IPS-NIHi7 (cell line): ENCODE measurements at regions not wholly inside any gene's neighbourhood (a gene's known extent, or its start where the extent isn't known, plus 50 kb on each side); places are given as distances from the start of the nearest gene placed in this dataset.
"Not testable (repeated sequence)": the region's sequence is repeated elsewhere in the genome, so short reads cannot be mapped to it uniquely, and the experiment has no call there.

Experiments
- DNase-seq: peaks from one replicate; pipeline ENCODE4 v3.0.0; 2012; ENCODE audit warnings: mixed read lengths; ENCODE audit errors: extremely low spot score

DNA sequence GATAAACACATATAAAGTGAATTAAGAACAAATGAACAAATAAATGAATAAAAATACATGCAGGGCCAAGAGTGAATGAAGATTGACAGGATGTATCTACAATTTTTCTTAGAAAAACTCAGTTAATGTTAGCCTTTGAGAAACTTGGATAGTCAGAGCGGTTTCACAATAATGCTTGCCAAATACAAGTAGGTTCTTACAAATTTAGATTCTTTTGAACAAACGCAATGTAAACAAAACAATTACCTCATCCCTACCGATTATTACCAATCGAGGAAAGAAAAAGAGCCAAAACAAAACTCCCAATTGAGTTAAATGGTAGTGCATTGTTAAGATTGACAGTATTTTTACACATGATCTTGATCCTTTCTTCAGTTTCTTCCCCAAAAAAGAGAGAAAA lies 176.9 kb upstream of the DEPDC1 start:
- no peak for DNase-seq

- no peak for DNase-seq
These were observed 178.5 kb upstream of the DEPDC1 start for GRCh38 chr1:68675336-68675735.

GRCh38 chr1:68677684-68678351 lies 180.9 kb upstream of the DEPDC1 start:
- no peak for DNase-seq

DNA sequence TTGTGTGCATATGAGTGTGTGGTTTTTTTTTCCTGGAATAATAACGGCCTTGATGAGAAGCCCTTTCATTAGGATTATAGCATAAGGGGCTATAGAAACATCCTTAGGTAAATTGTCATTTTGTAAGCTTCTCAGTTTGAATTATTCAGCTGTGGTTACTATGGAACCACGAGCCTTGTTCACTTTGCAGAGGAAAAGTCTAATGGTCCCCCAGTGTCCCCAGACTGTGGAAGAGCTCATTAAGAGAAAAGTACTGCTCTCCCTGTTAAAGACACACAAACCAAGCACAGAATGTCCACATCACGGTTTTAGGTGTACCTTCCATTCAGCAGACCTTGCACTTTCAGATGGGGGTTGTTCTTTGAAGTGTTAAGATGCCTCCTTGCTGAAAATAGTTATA lies 199.3 kb upstream of the DEPDC1 start:
- no peak for DNase-seq

GRCh38 chr1:68703921-68704354 lies 207.1 kb upstream of the DEPDC1 start:
- DNase-seq: no peak

DNA sequence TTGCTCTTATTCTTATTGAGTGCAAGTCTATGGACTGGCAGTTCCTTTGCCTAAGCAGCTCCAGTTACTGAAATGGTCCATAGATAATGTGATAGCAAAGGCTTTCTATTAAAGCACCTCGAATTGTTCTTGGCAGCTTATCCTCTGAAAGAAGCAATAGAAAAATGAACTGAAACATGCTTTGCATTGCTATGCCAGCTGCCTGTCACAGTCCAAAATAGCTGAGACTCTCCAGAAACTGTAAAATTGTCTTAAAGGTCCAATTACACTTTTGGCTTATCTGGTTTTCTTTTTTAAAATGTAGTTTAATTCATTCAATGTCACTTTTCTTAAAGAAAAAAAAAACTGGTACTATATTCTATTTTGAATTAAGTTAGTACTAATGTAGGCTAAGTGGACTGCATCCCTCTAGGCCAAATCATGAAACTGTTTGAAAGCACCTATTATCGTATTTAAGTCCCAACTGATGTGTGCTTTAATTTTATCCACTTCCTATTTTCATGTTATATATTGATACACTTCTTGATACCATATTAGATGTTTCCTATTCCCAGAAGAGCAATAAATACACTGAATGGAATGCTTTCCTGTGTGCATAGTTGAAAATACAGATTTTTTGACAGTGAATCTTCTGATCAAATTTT lies 208.0 kb upstream of the DEPDC1 start:
- DNase-seq: no peak

DNA sequence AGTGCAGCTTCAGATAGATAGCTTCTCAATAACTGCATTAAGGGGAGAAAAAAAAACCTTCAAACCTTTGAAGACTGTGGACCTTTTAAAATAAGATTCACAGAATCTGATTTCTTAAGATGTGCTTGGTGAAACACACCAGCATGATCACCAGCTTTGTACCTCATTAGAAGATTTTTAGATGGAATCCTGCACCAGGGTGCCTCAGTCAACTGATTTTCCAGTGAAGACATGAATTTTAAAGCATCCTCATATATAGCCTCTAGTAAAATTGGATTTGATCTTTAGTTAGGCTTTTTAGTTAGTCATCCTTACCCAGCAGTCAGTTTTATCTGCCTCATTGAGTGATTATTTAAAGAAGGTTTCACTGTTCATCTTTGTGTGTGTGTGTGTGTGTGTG lies 208.6 kb upstream of the DEPDC1 start:
- no peak for DNase-seq

DNA sequence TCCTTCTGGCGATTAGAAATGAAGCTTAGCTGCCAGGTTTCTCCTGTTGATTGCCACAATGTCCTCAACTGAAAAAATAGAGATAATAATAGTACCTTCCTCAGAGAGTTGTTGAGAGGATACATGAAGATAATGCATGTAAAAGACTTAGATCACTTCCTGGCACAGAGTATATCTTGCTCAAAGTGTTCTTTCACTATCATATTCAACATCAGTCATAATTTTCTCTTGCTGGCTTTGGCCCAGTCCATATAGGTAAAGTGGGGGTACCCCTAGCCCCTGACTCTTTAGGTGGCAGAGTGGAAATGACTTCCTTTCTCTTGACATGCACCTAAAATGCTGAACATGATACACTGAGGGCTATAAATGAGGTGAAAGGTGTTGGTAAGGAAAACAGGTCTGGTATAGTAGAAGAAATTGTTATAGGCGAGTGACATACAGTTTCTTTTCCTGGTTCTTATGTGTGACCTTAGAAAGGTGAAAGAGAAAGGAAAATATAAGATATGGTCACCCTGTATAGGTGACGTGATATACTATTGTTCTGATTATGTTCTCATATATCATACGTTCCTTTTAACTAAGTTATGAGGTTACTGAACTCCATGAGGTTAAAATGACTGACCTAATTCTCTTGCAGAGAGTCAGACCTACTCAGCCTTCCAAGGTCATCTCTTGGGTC lies 209.9 kb upstream of the DEPDC1 start:
- DNase-seq: no peak

- no peak for DNase-seq
These were observed 220.4 kb upstream of the DEPDC1 start for GRCh38 chr1:68717330-68717729.

DNA sequence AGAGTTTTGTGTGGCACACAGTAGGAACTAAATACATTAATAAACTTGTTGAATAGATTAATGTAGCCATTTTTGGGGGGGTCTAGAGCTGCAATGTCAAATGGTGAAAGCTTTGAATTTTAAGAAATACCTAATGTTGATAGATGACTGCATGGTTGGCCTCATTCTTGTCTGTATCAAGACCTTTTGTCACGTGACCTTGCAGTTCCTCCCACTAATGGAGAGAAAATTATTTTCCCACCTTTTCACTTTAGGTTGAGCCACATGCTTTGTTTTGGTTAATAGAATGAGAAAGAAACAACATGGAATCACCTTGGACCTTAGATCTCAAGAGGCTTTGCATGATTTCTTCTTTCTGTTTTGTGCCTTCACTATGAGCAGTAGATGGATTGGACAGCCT lies 223.6 kb upstream of the DEPDC1 start:
- DNase-seq: no peak

GRCh38 chr1:68723791-68724190 lies 226.9 kb upstream of the DEPDC1 start:
- no peak for DNase-seq

- DNase-seq: no peak
These were observed 228.3 kb upstream of the DEPDC1 start for GRCh38 chr1:68725001-68725752.

- DNase-seq: not testable (repeated sequence)
These were observed 242.6 kb upstream of the DEPDC1 start for GRCh38 chr1:68739486-68739885.

GRCh38 chr1:68745011-68745410 lies 248.1 kb upstream of the DEPDC1 start:
- no peak for DNase-seq

GRCh38 chr1:68745451-68745850 lies 248.6 kb upstream of the DEPDC1 start:
- DNase-seq: no peak

GRCh38 chr1:68746378-68746777 lies 249.5 kb upstream of the DEPDC1 start:
- DNase-seq: no peak

DNA sequence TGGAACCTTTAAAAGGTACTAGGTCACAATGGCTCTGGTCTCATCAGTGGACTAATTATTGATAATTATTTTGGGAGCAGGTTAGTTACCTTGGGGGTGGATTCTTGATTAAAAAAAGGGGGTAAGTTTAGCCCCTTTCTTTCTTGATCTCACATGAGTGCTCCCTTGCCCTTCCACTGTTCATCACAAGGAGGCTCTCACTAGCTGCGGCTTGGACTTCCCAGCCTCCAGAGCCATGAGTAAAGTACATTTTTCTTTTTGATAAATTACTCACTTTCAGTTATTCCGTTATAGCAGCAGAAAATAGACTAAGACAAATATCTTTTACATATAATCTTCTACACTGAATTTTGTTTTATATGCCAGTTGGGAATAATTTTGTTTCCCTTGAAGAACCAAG lies 254.8 kb upstream of the DEPDC1 start:
- DNase-seq: no peak

DNA sequence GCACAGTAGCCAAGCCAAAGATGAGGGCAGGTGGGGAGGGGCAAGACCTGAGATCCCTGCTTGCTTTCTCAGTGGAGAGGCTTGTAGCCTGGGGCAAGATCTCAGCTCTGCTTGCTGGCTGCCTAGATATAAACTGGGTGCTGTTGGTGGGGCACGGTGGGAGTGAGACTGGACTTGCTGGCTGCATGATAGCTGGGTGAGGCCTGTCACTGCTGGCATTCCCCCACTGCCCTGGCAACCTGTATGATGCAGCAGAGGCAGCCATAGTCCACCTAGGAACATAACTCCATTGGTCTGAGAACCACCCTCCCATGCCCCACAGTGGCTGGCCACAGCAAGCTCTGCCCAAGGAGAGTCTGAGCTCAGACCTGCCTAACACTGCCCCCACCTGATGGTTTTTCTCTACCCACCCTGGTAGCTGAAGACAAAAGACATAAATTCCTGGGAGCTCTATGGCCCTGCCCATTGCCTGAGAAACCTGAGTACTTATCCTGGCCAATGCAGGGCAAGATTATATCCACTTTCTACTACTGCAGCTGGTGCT lies 261.9 kb upstream of the DEPDC1 start:
- DNase-seq: no peak

DNA sequence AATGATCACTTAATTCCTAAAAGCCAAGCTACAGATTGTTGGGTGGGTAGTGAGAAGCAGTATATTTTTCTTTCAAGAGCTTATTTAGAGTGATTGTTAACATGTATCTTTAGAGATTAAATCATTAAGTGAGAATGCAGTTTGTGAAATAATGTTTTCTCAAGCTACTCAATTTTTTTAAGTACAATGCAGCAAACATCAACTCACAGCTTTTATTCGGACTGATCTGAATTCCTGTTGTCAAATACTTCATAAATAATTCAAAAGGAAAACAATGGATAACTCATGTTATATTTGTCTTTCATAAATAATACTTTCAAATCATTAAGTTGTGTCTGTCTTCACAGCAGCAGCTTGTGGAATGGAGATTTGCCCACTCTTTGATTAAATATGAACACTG lies 271.1 kb upstream of the DEPDC1 start:
- DNase-seq: no peak

- no peak for DNase-seq
These were observed 273.9 kb upstream of the DEPDC1 start for GRCh38 chr1:68770817-68771216.

DNA sequence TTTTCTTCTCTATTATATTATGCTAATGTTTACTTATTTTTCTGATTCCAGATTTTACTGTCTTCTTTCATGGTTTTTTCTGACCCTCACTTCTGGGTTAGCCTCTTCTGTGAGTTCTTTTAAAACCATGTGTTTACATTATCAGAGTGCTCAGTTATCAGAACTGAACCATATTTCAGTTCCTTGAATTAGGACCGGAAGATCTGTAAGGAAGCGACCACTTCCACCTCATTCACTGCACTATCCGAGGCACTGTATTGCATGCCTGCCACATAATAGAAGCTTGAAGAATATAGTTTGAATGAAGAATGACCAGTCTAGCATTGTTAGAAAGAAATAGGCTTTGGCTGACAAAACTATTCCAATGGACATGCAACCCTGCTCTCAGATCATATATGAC lies 281.0 kb upstream of the DEPDC1 start:
- no peak for DNase-seq

DNA sequence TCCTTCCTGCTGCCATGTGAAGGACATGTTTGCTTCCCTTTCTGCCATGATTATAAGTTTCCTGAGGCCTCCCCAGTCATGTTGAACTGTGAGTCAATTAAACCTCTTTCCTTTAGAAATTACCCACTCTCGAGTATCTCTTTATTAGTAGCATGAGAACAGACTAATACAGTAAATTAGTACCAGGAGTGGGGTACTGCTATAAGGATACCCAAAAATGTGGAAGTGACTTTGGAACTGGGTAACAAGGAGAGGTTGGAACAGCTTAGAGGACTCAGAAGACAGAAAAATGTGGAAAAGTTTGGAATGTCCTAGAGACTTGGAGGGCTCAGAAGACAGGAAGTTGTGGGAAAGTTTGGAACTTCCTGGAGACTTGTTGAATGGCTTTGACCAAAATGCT lies 283.0 kb upstream of the DEPDC1 start:
- DNase-seq: not testable (repeated sequence)
